ENCODE measurements at regions not wholly inside any gene's neighbourhood (a gene's known extent, or its start where the extent isn't known, plus 50 kb on each side); places are given as distances from the start of the nearest gene placed in this dataset.
A peak's percentile ranks its signal among the peaks of the same experiment; 100 is the strongest.

GRCh38 chr10:10208196-10208595 is 809.5 kb upstream of the CELF2 start:
- Histone ChIP-seq H3K4me3 (no peak overlapping the region), H3K36me3 (no peaks in the 10 kb centered on the region), H3K27ac (no peak overlapping the region), H3K9me3 (peaks cover 0 to 10% (median 2%) of the 10 kb centered on the region in 4 donors), H3K4me1 (peaks cover 0 to 5% (median 0%) of the 10 kb centered on the region in 4 donors), H3K27me3 (no peaks in the 10 kb centered on the region)
- intact Hi-C loops (cut with DNase I) = no loop called here
- WGBS, 2 donors = 64 to 76% methylated on average over 4 of the region's 4 CpGs
- DNase-seq = no peak
- TF ChIP-seq, protein P1, sequence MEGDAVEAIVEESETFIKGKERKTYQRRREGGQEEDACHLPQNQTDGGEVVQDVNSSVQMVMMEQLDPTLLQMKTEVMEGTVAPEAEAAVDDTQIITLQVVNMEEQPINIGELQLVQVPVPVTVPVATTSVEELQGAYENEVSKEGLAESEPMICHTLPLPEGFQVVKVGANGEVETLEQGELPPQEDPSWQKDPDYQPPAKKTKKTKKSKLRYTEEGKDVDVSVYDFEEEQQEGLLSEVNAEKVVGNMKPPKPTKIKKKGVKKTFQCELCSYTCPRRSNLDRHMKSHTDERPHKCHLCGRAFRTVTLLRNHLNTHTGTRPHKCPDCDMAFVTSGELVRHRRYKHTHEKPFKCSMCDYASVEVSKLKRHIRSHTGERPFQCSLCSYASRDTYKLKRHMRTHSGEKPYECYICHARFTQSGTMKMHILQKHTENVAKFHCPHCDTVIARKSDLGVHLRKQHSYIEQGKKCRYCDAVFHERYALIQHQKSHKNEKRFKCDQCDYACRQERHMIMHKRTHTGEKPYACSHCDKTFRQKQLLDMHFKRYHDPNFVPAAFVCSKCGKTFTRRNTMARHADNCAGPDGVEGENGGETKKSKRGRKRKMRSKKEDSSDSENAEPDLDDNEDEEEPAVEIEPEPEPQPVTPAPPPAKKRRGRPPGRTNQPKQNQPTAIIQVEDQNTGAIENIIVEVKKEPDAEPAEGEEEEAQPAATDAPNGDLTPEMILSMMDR (IDR thresholded peaks at IDR 0.05) = no peak
- TF ChIP-seq EP300 (IDR thresholded peaks at IDR 0.05) = no peak
- TF ChIP-seq POLR2A (IDR thresholded peaks at IDR 0.05) = no peak
- no peak for TF ChIP-seq POLR2AphosphoS5 (IDR thresholded peaks at IDR 0.05)

GRCh38 chr10:10209167-10209566 is 808.5 kb upstream of the CELF2 start:
- H3K4me3 ChIP-seq = no peak overlapping the region
- no peak overlapping the region for H3K27ac ChIP-seq
- H3K4me1 ChIP-seq = peaks cover 0 to 5% (median 0%) of the 10 kb centered on the region in 4 donors
- 49 to 53% methylated on average over 3 of the region's 3 CpGs for WGBS, 2 donors
- peaks cover 0 to 4% (median 0%) of the 10 kb centered on the region in 4 donors for H3K9me3 ChIP-seq
- no peaks in the 10 kb centered on the region for H3K27me3 ChIP-seq
- peak; percentile 64 for DNase-seq
- TF ChIP-seq, protein P1 (IDR thresholded peaks at IDR 0.05) = no peak
- TF ChIP-seq POLR2AphosphoS5 (IDR thresholded peaks at IDR 0.05) (no peak), POLR2A (IDR thresholded peaks at IDR 0.05) (no peak), EP300 (IDR thresholded peaks at IDR 0.05) (no peak)
- no peaks in the 10 kb centered on the region for H3K36me3 ChIP-seq
- intact Hi-C loops (cut with DNase I) = no loop called here

- TF ChIP-seq POLR2A (IDR thresholded peaks at IDR 0.05) (no peak), EP300 (IDR thresholded peaks at IDR 0.05) (no peak), POLR2AphosphoS5 (IDR thresholded peaks at IDR 0.05) (no peak)
- TF ChIP-seq, protein P1 (IDR thresholded peaks at IDR 0.05) = no peak
Observed at GRCh38 chr10:10211409-10211808, 806.3 kb upstream of the CELF2 start.

GRCh38 chr10:10213237-10213636 is 804.4 kb upstream of the CELF2 start:
- no peaks in the 10 kb centered on the region for H3K27me3 ChIP-seq
- H3K27ac ChIP-seq = no peak overlapping the region
- no peak for TF ChIP-seq POLR2A (IDR thresholded peaks at IDR 0.05)
- no peak for TF ChIP-seq EP300 (IDR thresholded peaks at IDR 0.05)
- TF ChIP-seq, protein P1 (IDR thresholded peaks at IDR 0.05) = no peak
- TF ChIP-seq POLR2AphosphoS5 (IDR thresholded peaks at IDR 0.05) = no peak
- no peaks in the 10 kb centered on the region for H3K9me3 ChIP-seq
- DNase-seq = no peak
- H3K36me3 ChIP-seq = no peaks in the 10 kb centered on the region
- intact Hi-C loops (cut with DNase I) = no loop called here
- H3K4me3 ChIP-seq = no peak overlapping the region
- peaks cover 0 to 5% (median 0%) of the 10 kb centered on the region in 4 donors for H3K4me1 ChIP-seq
- 75 to 86% methylated on average over 5 of the region's 5 CpGs for whole genome bisulfite sequencing, 2 donors

More at GRCh38 chr10:10211409-10211808, 806.3 kb upstream of the CELF2 start:
- H3K36me3 ChIP-seq = no peaks in the 10 kb centered on the region
- no peak overlapping the region for H3K27ac ChIP-seq
- no peaks in the 10 kb centered on the region for H3K27me3 ChIP-seq
- H3K9me3 ChIP-seq = no peaks in the 10 kb centered on the region
- DNase-seq = no peak
- intact Hi-C loops (cut with DNase I) = no loop called here
- H3K4me3 ChIP-seq = no peak overlapping the region
- peaks cover 0 to 5% (median 0%) of the 10 kb centered on the region in 4 donors for H3K4me1 ChIP-seq

DNA sequence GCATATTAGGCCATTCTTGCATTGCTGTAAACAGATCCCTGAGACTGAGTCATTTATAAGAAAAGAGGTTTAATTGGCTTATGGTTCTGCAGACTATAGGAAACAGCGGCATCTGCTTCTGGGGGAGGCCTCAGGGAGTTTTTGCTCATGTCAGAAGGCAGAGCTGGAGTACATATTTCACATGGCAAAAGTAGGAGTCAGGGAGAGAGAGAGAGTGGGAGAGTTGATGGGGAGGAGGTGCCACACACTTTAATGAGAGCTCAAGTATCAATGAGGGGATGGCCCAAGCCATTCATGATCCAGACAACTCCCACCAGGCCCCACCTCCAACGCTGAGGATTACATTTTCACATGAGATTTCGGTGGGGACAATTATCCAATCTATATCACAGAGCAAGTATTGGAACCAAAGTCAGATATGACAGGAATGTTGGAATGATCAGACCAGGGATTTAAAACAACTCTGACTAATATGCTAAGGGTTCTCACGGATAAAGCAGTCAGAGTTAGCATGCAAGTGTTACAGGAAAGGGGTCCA is 795.3 kb upstream of the CELF2 start:
- TF ChIP-seq POLR2A (IDR thresholded peaks at IDR 0.05) (no peak), POLR2AphosphoS5 (IDR thresholded peaks at IDR 0.05) (no peak)
- TF ChIP-seq, protein P1 (IDR thresholded peaks at IDR 0.05) = no peak
- WGBS, 2 donors = 74 to 86% methylated on average over 4 of the region's 4 CpGs
- Histone ChIP-seq H3K4me1 (no peaks in the 10 kb centered on the region), H3K27ac (no peak overlapping the region), H3K27me3 (no peaks in the 10 kb centered on the region), H3K4me3 (no peak overlapping the region), H3K36me3 (no peaks in the 10 kb centered on the region), H3K9me3 (no peaks in the 10 kb centered on the region)
- intact Hi-C loops (cut with DNase I) = no loop called here
- DNase-seq = no peak
